Erythroblast (primary cell): ENCODE measurements at regions not wholly inside any gene's neighbourhood (a gene's known extent, or its start where the extent isn't known, plus 50 kb on each side); places are given as distances from the start of the nearest gene placed in this dataset.

Source experiments
- GATA1 ChIP-seq: IDR thresholded peaks from 2 replicates; pipeline ENCODE4 v1.6.1; 2011; ENCODE audit warnings: low read depth, mild to moderate bottlenecking, control low read depth, low read length, moderate library complexity
- POLR2A ChIP-seq: IDR thresholded peaks from 2 replicates; pipeline ENCODE4 v1.6.1; 2011; ENCODE audit warnings: mild to moderate bottlenecking, low read length

DNA sequence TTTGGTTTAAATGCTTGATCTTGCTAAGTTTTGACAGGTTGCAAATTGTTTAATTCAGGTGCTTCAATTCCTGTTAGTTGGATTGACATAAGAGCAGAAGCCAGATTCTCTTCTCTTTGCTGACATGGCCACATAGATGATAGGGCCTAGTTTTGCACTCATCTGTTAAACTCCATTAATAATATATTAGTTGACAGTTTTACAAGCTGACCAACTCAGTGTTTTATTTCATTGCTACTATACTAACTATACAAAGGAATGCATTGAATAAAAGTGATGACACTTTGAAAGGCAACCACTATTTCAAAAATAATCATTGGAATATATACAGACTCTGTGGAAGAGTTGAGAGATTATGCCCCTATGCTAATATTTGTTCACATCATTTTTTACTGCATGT lies 255.6 kb upstream of the DPYD start:
- TF ChIP-seq POLR2A (no peak), GATA1 (no peak)
